CD4-positive, CD25-positive, alpha-beta regulatory T cell (primary cell): ENCODE measurements at regions not wholly inside any gene's neighbourhood (a gene's known extent, or its start where the extent isn't known, plus 50 kb on each side); places are given as distances from the start of the nearest gene placed in this dataset.

Experiments used
- ATAC-seq, 2 donors: fragments of 150-1000 bp; cut with Tn5 transposase; one replicate each; pipeline ENCODE4 v1.10.0; 2021; ENCODE audit warnings: low read depth in 2 of 2, moderate number of reproducible peaks in 2 of 2, moderate library complexity in 1 of 2
- DNase-seq, 3 donors: peaks; one replicate each; pipeline versions ENCODE4 v3.0.0 to v3.0.0-alpha.2; 2012 to 2022; ENCODE audit warnings: mixed read lengths in 1 of 3
- H3K27ac ChIP-seq: one replicate; pipeline ENCODE4 v1.7.0; 2013; ENCODE audit warnings: mild to moderate bottlenecking, low read length; ENCODE audit not compliant: insufficient read depth, poor library complexity, severe bottlenecking
- H3K27me3 ChIP-seq: one replicate; pipeline ENCODE4 v1.7.0; 2013; ENCODE audit warnings: low read length; ENCODE audit not compliant: control insufficient read depth, insufficient read depth
- H3K36me3 ChIP-seq: one replicate; pipeline ENCODE4 v1.7.0; 2013; ENCODE audit warnings: mild to moderate bottlenecking, low read length, moderate library complexity; ENCODE audit not compliant: control insufficient read depth, insufficient read depth
- H3K4me1 ChIP-seq: 2 replicates; pipeline ENCODE4 v1.7.0; 2013; ENCODE audit warnings: mild to moderate bottlenecking, low read length; ENCODE audit not compliant: insufficient read depth, control insufficient read depth, poor library complexity, severe bottlenecking
- H3K4me3 ChIP-seq: one replicate; pipeline ENCODE4 v1.7.0; 2013; ENCODE audit warnings: low read depth, mild to moderate bottlenecking, low read length, moderate library complexity
- H3K9me3 ChIP-seq, 2 experiments: 1 replicate in 1 of 2; 2 replicates in 1 of 2; pipeline ENCODE4 v1.7.0; 2013; ENCODE audit warnings: low read length in 2 of 2, mild to moderate bottlenecking in 1 of 2, moderate library complexity in 1 of 2; ENCODE audit not compliant: control insufficient read depth in 2 of 2
- H3K27ac Mint-ChIP-seq, 3 donors: one replicate each; pipeline ENCODE4 v1.8.0; 2020 to 2022; ENCODE audit warnings: mild to moderate bottlenecking in 3 of 3, mixed read lengths in 3 of 3, moderate library complexity in 2 of 3
- H3K27me3 Mint-ChIP-seq: one replicate; pipeline ENCODE4 v1.8.0; 2022; ENCODE audit warnings: mild to moderate bottlenecking, mixed read lengths
- H3K36me3 Mint-ChIP-seq: one replicate; pipeline ENCODE4 v1.8.0; 2020; ENCODE audit warnings: mixed read lengths
- H3K4me1 Mint-ChIP-seq, 4 donors: one replicate each; pipeline ENCODE4 v1.8.0; 2020 to 2022; ENCODE audit warnings: mixed read lengths in 4 of 4, mild to moderate bottlenecking in 1 of 4
- H3K4me3 Mint-ChIP-seq, 4 donors: one replicate each; pipeline ENCODE4 v1.8.0; 2020 to 2022; ENCODE audit warnings: mild to moderate bottlenecking in 4 of 4, mixed read lengths in 4 of 4, moderate library complexity in 3 of 4
- H3K9me3 Mint-ChIP-seq, 7 donors: one replicate each; pipeline ENCODE4 v1.8.0; 2020 to 2022; ENCODE audit warnings: mixed read lengths in 7 of 7, mild to moderate bottlenecking in 3 of 7, moderate library complexity in 2 of 7

- DNase-seq = peak; percentile 59 to 96 (median 85)
- Mint-ChIP-seq H3K9me3 (peaks cover 0 to 4% (median 3%) of the 10 kb centered on the region in 7 donors), H3K27ac (peak overlapping the region; percentile 96 to 98 (median 98)), H3K4me1 (peaks cover 30 to 53% (median 44%) of the 10 kb centered on the region in 4 donors), H3K4me3 (peak overlapping the region; percentile 58 to 78 (median 72)), H3K36me3 (no peaks in the 10 kb centered on the region), H3K27me3 (no peaks in the 10 kb centered on the region)
- no peaks in the 10 kb centered on the region for H3K9me3 ChIP-seq
- peaks cover 31% of the 10 kb centered on the region for H3K4me1 ChIP-seq
- H3K36me3 ChIP-seq = no peaks in the 10 kb centered on the region
- peak; percentile 94 to 96 for ATAC-seq
- H3K27me3 ChIP-seq = no peaks in the 10 kb centered on the region
- H3K4me3 ChIP-seq = peak overlapping the region; percentile 67
- peak overlapping the region; percentile 66 for H3K27ac ChIP-seq
These were observed 86.6 kb upstream of the DPH5 start for GRCh38 chr1:101112051-101112780.

GRCh38 chr1:101111461-101111860, 85.9 kb upstream of the DPH5 start:
- Mint-ChIP-seq H3K9me3 (peaks cover 0 to 4% (median 3%) of the 10 kb centered on the region in 7 donors), H3K27ac (peak overlapping the region; percentile 87 to 98 (median 96)), H3K4me3 (peak overlapping the region; percentile 58 to 78 (median 72)), H3K36me3 (no peaks in the 10 kb centered on the region), H3K4me1 (peaks cover 30 to 55% (median 44%) of the 10 kb centered on the region in 4 donors), H3K27me3 (no peaks in the 10 kb centered on the region)
- DNase-seq = peak in 1 of 3 donors; percentile 29
- Histone ChIP-seq H3K4me3 (peak overlapping the region; percentile 67), H3K9me3 (no peaks in the 10 kb centered on the region), H3K27me3 (no peaks in the 10 kb centered on the region), H3K4me1 (peaks cover 31% of the 10 kb centered on the region), H3K27ac (peak overlapping the region; percentile 66), H3K36me3 (no peaks in the 10 kb centered on the region)
- no peak for ATAC-seq

GRCh38 chr1:101109791-101110190, 84.2 kb upstream of the DPH5 start:
- Mint-ChIP-seq H3K4me1 (peaks cover 26 to 51% (median 36%) of the 10 kb centered on the region in 4 donors), H3K4me3 (peak overlapping the region in 1 of 4 donors; percentile 11), H3K27ac (peak overlapping the region; percentile 83 to 98 (median 96)), H3K9me3 (peaks cover 0 to 4% (median 3%) of the 10 kb centered on the region in 7 donors), H3K27me3 (no peaks in the 10 kb centered on the region), H3K36me3 (no peaks in the 10 kb centered on the region)
- DNase-seq (no peak), ATAC-seq (no peak)
- Histone ChIP-seq H3K36me3 (no peaks in the 10 kb centered on the region), H3K27me3 (no peaks in the 10 kb centered on the region), H3K27ac (no peak overlapping the region), H3K4me3 (no peak overlapping the region), H3K9me3 (no peaks in the 10 kb centered on the region), H3K4me1 (peaks cover 31% of the 10 kb centered on the region)

GRCh38 chr1:101108111-101108500, 82.5 kb upstream of the DPH5 start:
- Histone ChIP-seq H3K4me1 (peaks cover 31% of the 10 kb centered on the region), H3K36me3 (no peaks in the 10 kb centered on the region), H3K4me3 (no peak overlapping the region), H3K9me3 (no peaks in the 10 kb centered on the region), H3K27ac (no peak overlapping the region), H3K27me3 (no peaks in the 10 kb centered on the region)
- H3K4me1 Mint-ChIP-seq = peaks cover 26 to 44% (median 36%) of the 10 kb centered on the region in 4 donors
- no peak overlapping the region for H3K27ac Mint-ChIP-seq
- no peak for ATAC-seq
- DNase-seq = no peak
- H3K9me3 Mint-ChIP-seq = peaks cover 0 to 3% (median 0%) of the 10 kb centered on the region in 7 donors
- H3K27me3 Mint-ChIP-seq = no peaks in the 10 kb centered on the region
- no peaks in the 10 kb centered on the region for H3K36me3 Mint-ChIP-seq
- no peak overlapping the region for H3K4me3 Mint-ChIP-seq

- no peak overlapping the region for H3K27ac Mint-ChIP-seq
- H3K27me3 Mint-ChIP-seq = no peaks in the 10 kb centered on the region
- Histone ChIP-seq H3K27ac (no peak overlapping the region), H3K4me1 (peaks cover 29% of the 10 kb centered on the region), H3K36me3 (no peaks in the 10 kb centered on the region), H3K27me3 (no peaks in the 10 kb centered on the region), H3K9me3 (no peaks in the 10 kb centered on the region), H3K4me3 (no peak overlapping the region)
- no peak overlapping the region for H3K4me3 Mint-ChIP-seq
- H3K36me3 Mint-ChIP-seq = no peaks in the 10 kb centered on the region
- DNase-seq (no peak), ATAC-seq (no peak)
- peaks cover 0 to 3% (median 0%) of the 10 kb centered on the region in 7 donors for H3K9me3 Mint-ChIP-seq
- peaks cover 22 to 41% (median 35%) of the 10 kb centered on the region in 4 donors for H3K4me1 Mint-ChIP-seq
These were observed 82.0 kb upstream of the DPH5 start for GRCh38 chr1:101107496-101108110.

GRCh38 chr1:101105877-101106276, 80.3 kb upstream of the DPH5 start:
- Mint-ChIP-seq H3K4me3 (no peak overlapping the region), H3K4me1 (peaks cover 4 to 27% (median 19%) of the 10 kb centered on the region in 4 donors), H3K27me3 (no peaks in the 10 kb centered on the region), H3K36me3 (no peaks in the 10 kb centered on the region), H3K9me3 (no peaks in the 10 kb centered on the region), H3K27ac (no peak overlapping the region)
- H3K27me3 ChIP-seq = no peaks in the 10 kb centered on the region
- H3K4me3 ChIP-seq = no peak overlapping the region
- no peak for ATAC-seq
- no peaks in the 10 kb centered on the region for H3K9me3 ChIP-seq
- H3K36me3 ChIP-seq = no peaks in the 10 kb centered on the region
- H3K27ac ChIP-seq = no peak overlapping the region
- H3K4me1 ChIP-seq = peaks cover 11% of the 10 kb centered on the region
- DNase-seq = no peak

- Histone ChIP-seq H3K36me3 (no peaks in the 10 kb centered on the region), H3K27me3 (no peaks in the 10 kb centered on the region), H3K9me3 (no peaks in the 10 kb centered on the region), H3K4me1 (no peaks in the 10 kb centered on the region), H3K27ac (no peak overlapping the region), H3K4me3 (no peak overlapping the region)
- peaks cover 0 to 7% (median 2%) of the 10 kb centered on the region in 4 donors for H3K4me1 Mint-ChIP-seq
- no peaks in the 10 kb centered on the region for H3K9me3 Mint-ChIP-seq
- H3K36me3 Mint-ChIP-seq = no peaks in the 10 kb centered on the region
- no peak for ATAC-seq
- no peak for DNase-seq
- H3K27ac Mint-ChIP-seq = no peak overlapping the region
- H3K27me3 Mint-ChIP-seq = no peaks in the 10 kb centered on the region
- H3K4me3 Mint-ChIP-seq = no peak overlapping the region
These were observed 77.0 kb upstream of the DPH5 start for GRCh38 chr1:101102426-101103156.
